Heart right ventricle (tissue), 16 donors: ENCODE measurements at regions not wholly inside any gene's neighbourhood (a gene's known extent, or its start where the extent isn't known, plus 50 kb on each side); places are given as distances from the start of the nearest gene placed in this dataset.

Experiments used
- ATAC-seq, 8 donors: fragments of 200-7000 bp; cut with Tn5 transposase; one replicate each; pipeline ENCODE4 v1.9.1; 2020; ENCODE audit warnings: mild to moderate bottlenecking in 8 of 8, moderate library complexity in 8 of 8, moderate number of reproducible peaks in 1 of 8
- DNase-seq, 2 donors: peaks; one replicate each; pipeline ENCODE4 v3.0.0-alpha.2; 2020
- H3K27ac ChIP-seq, 10 donors: fragments of 200-600 bp; sonication (generic) in 2 of 10; one replicate each; pipeline versions ENCODE4 v1.5.0 to v1.8.0; 2020 to 2022; ENCODE audit warnings: mild to moderate bottlenecking in 3 of 10
- H3K27me3 ChIP-seq, 7 donors: fragments of 200-600 bp; one replicate each; pipeline ENCODE4 v1.8.0; 2021 to 2022; ENCODE audit warnings: mild to moderate bottlenecking in 2 of 7
- H3K36me3 ChIP-seq, 9 donors: fragments of 200-600 bp; sonication (generic) in 1 of 9; one replicate each; pipeline versions ENCODE4 v1.5.0 to v1.8.0; 2020 to 2022; ENCODE audit warnings: mild to moderate bottlenecking in 2 of 9
- H3K4me1 ChIP-seq, 9 donors: fragments of 200-600 bp; sonication (generic) in 1 of 9; one replicate each; pipeline versions ENCODE4 v1.5.0 to v1.8.0; 2020 to 2022; ENCODE audit warnings: mild to moderate bottlenecking in 4 of 9
- H3K4me3 ChIP-seq, 10 donors: fragments of 200-600 bp; sonication (generic) in 2 of 10; one replicate each; pipeline versions ENCODE4 v1.5.0 to v1.8.0; 2020 to 2022; ENCODE audit warnings: mild to moderate bottlenecking in 7 of 10, moderate library complexity in 2 of 10
- H3K9me3 ChIP-seq, 11 donors: fragments of 200-600 bp in 10 of 11; sonication (generic) in 2 of 11; one replicate each; pipeline versions ENCODE4 v1.5.0 to v1.8.0; 2013 to 2022; ENCODE audit warnings: mild to moderate bottlenecking in 2 of 11, control low read depth in 1 of 11, moderate library complexity in 1 of 11
- CTCF ChIP-seq, 9 donors: fragments of 200-600 bp; sonication (generic) in 2 of 9; IDR thresholded peaks; one replicate each; pipeline versions ENCODE4 v1.5.0 to v1.8.0; 2021 to 2022; ENCODE audit warnings: antibody characterized with exemption in 9 of 9, mild to moderate bottlenecking in 5 of 9, moderate library complexity in 1 of 9
- WGBS, 2 donors: extraction: QIAGEN DNeasy Blood & Tissue Kit; methylation state at CpG; one replicate each; pipeline ENCODE4 v1.1.7; 2013; ENCODE audit warnings: inconsistent platforms in 1 of 2; 5-methylcytosine and 5-hydroxymethylcytosine counted together
- intact Hi-C, 10 donors: fragments of 100-400 bp; cut with DNase I; formaldehyde crosslinking; loops; one replicate each; pipeline versions ENCODE4 v1.11.1 to v1.14.2; 2022
- donor health status: Arrhythmogenic right ventricular cardiomyopathy.
- donor health status: ischemic (EF 13 %, LVEDD 7.1; RV severe dilation, severe dysfunction).
- donor health status: healthy with polysubstance abuse.
- donor health status: DM: no; HTN: yes; CAD: no.
- donor health status: DM: no; HTN: no; CAD: no.
- donor health status: ischemic (EF 25% LVEDD 6.9; RV normal size, moderate dysfunction).
- donor health status: ischemic (EF 25% LVEDD 5.7; RV mildly dilated, moderate dysfunction).
- donor health status: healthy.
- donor health status: DM: yes; HTN: yes; CAD: no.
- donor health status: Ischemic cardiomyopathy.
- donor health status: ischemic (EF 35%, LVEDD 5.7; RV mildly dilated, moderate dysfunction).
- donor health status: nonischemic (EF 11% LVEDD 7.7; RV severe dilation, severe dysfunction).
- donor health status: DM: yes; HTN: yes; CAD: no.
- donor health status: PGD.
- donor health status: ischemic (EF 29% LVEDD 5.4; RV normal size, mild dysfunction).
- donor health status: nonischemic (EF 23%, LVEDD 6.1; RV moderate dilation, normal function).

- no peak overlapping the region for H3K27ac ChIP-seq
- no peak for TF ChIP-seq CTCF (IDR thresholded peaks at IDR 0.05)
- H3K27me3 ChIP-seq = peaks cover 0 to 38% (median 0%) of the 10 kb centered on the region in 7 donors
- H3K4me3 ChIP-seq = no peak overlapping the region
- WGBS, 2 donors = 88 to 91% methylated on average over 4 of the region's 4 CpGs
- ATAC-seq (no peak), DNase-seq (no peak)
- H3K9me3 ChIP-seq = peaks cover 0 to 6% (median 0%) of the 10 kb centered on the region in 11 donors
- no peaks in the 10 kb centered on the region for H3K4me1 ChIP-seq
- no peaks in the 10 kb centered on the region for H3K36me3 ChIP-seq
- intact Hi-C loops = no loop called here
Measured at GRCh38 chrX:45956191-45956870, 588.9 kb downstream of the ZNF674 start.

GRCh38 chrX:45955661-45956060, 589.6 kb downstream of the ZNF674 start:
- H3K27ac ChIP-seq = no peak overlapping the region
- no peak overlapping the region for H3K4me3 ChIP-seq
- no peaks in the 10 kb centered on the region for H3K9me3 ChIP-seq
- H3K36me3 ChIP-seq = no peaks in the 10 kb centered on the region
- no peak for TF ChIP-seq CTCF (IDR thresholded peaks at IDR 0.05)
- no peaks in the 10 kb centered on the region for H3K4me1 ChIP-seq
- intact Hi-C loops = no loop called here
- 74 to 79% methylated on average over 1 of the region's 1 CpG for WGBS, 2 donors
- H3K27me3 ChIP-seq = peaks cover 0 to 38% (median 0%) of the 10 kb centered on the region in 7 donors
- ATAC-seq (no peak), DNase-seq (no peak)

- Histone ChIP-seq H3K9me3 (no peaks in the 10 kb centered on the region), H3K36me3 (no peaks in the 10 kb centered on the region), H3K4me1 (no peaks in the 10 kb centered on the region), H3K27ac (no peak overlapping the region), H3K4me3 (no peak overlapping the region), H3K27me3 (peaks cover 0 to 43% (median 0%) of the 10 kb centered on the region in 7 donors)
- 59 to 73% methylated on average over 2 of the region's 2 CpGs for WGBS, 2 donors
- no peak for ATAC-seq
- intact Hi-C loops = no loop called here
- TF ChIP-seq CTCF (IDR thresholded peaks at IDR 0.05) = no peak
- no peak for DNase-seq
Measured at GRCh38 chrX:45954026-45954425, 591.2 kb downstream of the ZNF674 start.

- 57 to 62% methylated on average over 2 of the region's 2 CpGs for WGBS, 2 donors
- H3K27ac ChIP-seq = no peak overlapping the region
- H3K9me3 ChIP-seq = no peaks in the 10 kb centered on the region
- ATAC-seq (no peak), DNase-seq (no peak)
- peaks cover 0 to 41% (median 0%) of the 10 kb centered on the region in 7 donors for H3K27me3 ChIP-seq
- H3K4me1 ChIP-seq = no peaks in the 10 kb centered on the region
- no peaks in the 10 kb centered on the region for H3K36me3 ChIP-seq
- intact Hi-C loops = no loop called here
- H3K4me3 ChIP-seq = no peak overlapping the region
- no peak for TF ChIP-seq CTCF (IDR thresholded peaks at IDR 0.05)
Measured at GRCh38 chrX:45952030-45952429, 593.2 kb downstream of the ZNF674 start.
